SK-N-SH treated with all-trans-retinoic acid at 6 μM for 48 hours (cell line): ENCODE measurements at regions not wholly inside any gene's neighbourhood (a gene's known extent, or its start where the extent isn't known, plus 50 kb on each side); places are given as distances from the start of the nearest gene placed in this dataset.

ENCODE experiments used
- BACH2 ChIP-seq: fragments of 250-450 bp; sonication (Bioruptor Pico); IDR thresholded peaks from 2 replicates; pipeline ENCODE4 v1.9.0; 2021; ENCODE audit warnings: mild to moderate bottlenecking, borderline replicate concordance
- CREB5 ChIP-seq: fragments of 250-450 bp; sonication (Bioruptor Pico); IDR thresholded peaks from 2 replicates; pipeline ENCODE4 v1.5.1; 2020; ENCODE audit warnings: low read depth, mild to moderate bottlenecking, moderate library complexity
- ISL1 ChIP-seq: fragments of 250-450 bp; sonication (Bioruptor Pico); IDR thresholded peaks from 2 replicates; pipeline ENCODE4 v2.1.2; 2022; ENCODE audit warnings: mild to moderate bottlenecking, moderate library complexity
- PATZ1 ChIP-seq: fragments of 250-450 bp; sonication (Bioruptor Pico); IDR thresholded peaks from 2 replicates; pipeline ENCODE4 v1.8.0; 2020; ENCODE audit warnings: mild to moderate bottlenecking, moderate library complexity, borderline replicate concordance
- RARB ChIP-seq: fragments of 250-450 bp; sonication (Bioruptor Pico); IDR thresholded peaks from 2 replicates; pipeline ENCODE4 v1.8.0; 2021; ENCODE audit warnings: mild to moderate bottlenecking, moderate library complexity
- TSHZ2 ChIP-seq: fragments of 250-450 bp; sonication (Bioruptor Pico); IDR thresholded peaks from 2 replicates; pipeline ENCODE4 v1.5.0; 2020; ENCODE audit warnings: mild to moderate bottlenecking, moderate library complexity
- ZC3H10 ChIP-seq: fragments of 250-450 bp; sonication (Bioruptor Pico); IDR thresholded peaks from 2 replicates; pipeline ENCODE4 v1.5.1; 2021; ENCODE audit warnings: mild to moderate bottlenecking, moderate library complexity
- ZFP3 ChIP-seq: fragments of 250-450 bp; sonication (Bioruptor Pico); IDR thresholded peaks from 2 replicates; pipeline ENCODE4 v1.5.0; 2020; ENCODE audit warnings: mild to moderate bottlenecking, moderate library complexity
- ZFP30 ChIP-seq: fragments of 450-650 bp; formaldehyde crosslinking; IDR thresholded peaks from 2 replicates; pipeline ENCODE4 v1.5.0; 2022; ENCODE audit warnings: mild to moderate bottlenecking, moderate library complexity
- ZNF8 ChIP-seq: fragments of 450-650 bp; formaldehyde crosslinking; IDR thresholded peaks from 2 replicates; pipeline ENCODE4 v1.5.0; 2020; ENCODE audit warnings: mild to moderate bottlenecking, moderate library complexity

- no peak for TF ChIP-seq ZNF8
- TF ChIP-seq PATZ1 (CRISPR knock-in tag), result no peak
- TF ChIP-seq RARB, result no peak
- TF ChIP-seq ZFP30, result no peak
- TF ChIP-seq CREB5 (CRISPR knock-in tag), result no peak
- TF ChIP-seq TSHZ2, result no peak
- TF ChIP-seq ZC3H10 (CRISPR knock-in tag), result no peak
- TF ChIP-seq ZFP3, result no peak
- no peak for TF ChIP-seq ISL1 (CRISPR knock-in tag)
- TF ChIP-seq BACH2 (CRISPR knock-in tag), result no peak
Observed at GRCh38 chr15:61634837-61635236, 405.7 kb upstream of the RORA start.
